Cardiac fibroblast (primary cell): ENCODE measurements at regions not wholly inside any gene's neighbourhood (a gene's known extent, or its start where the extent isn't known, plus 50 kb on each side); places are given as distances from the start of the nearest gene placed in this dataset.

Source experiments
- DNase-seq, 2 donors: peaks; one replicate each; pipeline versions ENCODE4 v3.0.0 to v3.0.0-alpha.2; 2010; ENCODE audit warnings: low read depth in 2 of 2
- H3K4me3 ChIP-seq, 2 donors: replicated peaks in 1 of 2; 1 replicate in 1 of 2; 2 replicates in 1 of 2; pipeline ENCODE4 v1.5.1; 2011; ENCODE audit warnings: low read depth in 2 of 2, low read length in 2 of 2, mild to moderate bottlenecking in 2 of 2, moderate library complexity in 1 of 2
- CTCF ChIP-seq: IDR thresholded peaks from one replicate; pipeline ENCODE4 v1.5.1; 2011; ENCODE audit warnings: low read depth, mild to moderate bottlenecking, low read length, inconsistent platforms

DNA sequence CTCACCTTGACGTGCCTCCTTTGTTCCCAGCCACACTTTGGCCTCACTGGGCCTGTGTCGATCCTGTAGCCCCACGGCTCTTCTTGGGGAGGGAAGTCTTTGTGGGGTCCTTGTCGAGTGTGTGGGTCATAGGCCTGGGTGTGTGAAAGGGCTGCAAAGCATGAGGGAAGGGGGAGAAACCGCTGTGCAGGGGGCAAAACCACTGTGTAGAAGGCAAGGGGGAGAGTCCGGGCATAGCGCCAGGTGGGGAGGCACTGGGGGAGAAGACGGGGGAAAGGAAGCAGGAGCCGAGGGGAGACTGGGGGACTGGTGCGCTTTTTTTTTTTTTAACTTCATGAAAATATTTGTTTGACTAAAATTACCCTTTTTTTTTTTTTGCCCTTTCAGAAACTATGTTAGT lies 65.1 kb upstream of the RASD2 start:
- no peak overlapping the region for H3K4me3 ChIP-seq
- TF ChIP-seq CTCF = no peak
- DNase-seq = no peak

DNA sequence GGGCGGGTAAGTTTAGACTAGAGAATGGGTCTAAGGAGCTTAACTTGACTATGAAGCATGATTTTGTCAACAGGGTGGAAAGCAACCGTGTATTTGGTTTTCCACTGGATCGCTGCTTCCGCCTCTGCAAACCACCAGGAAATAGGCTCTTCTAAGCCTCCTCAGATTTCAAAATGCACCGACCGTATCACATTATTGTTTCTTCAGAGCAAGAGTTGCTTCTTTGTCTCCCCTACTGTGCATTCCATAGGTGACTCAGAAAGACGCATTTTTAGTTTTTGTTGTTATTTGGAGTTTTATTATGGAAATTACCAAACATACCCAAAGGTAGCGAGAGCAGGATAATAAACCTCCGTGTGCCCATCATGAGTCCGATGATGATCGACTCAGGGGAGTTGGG lies 64.3 kb upstream of the RASD2 start:
- TF ChIP-seq CTCF = no peak
- no peak overlapping the region for H3K4me3 ChIP-seq
- no peak for DNase-seq

DNA sequence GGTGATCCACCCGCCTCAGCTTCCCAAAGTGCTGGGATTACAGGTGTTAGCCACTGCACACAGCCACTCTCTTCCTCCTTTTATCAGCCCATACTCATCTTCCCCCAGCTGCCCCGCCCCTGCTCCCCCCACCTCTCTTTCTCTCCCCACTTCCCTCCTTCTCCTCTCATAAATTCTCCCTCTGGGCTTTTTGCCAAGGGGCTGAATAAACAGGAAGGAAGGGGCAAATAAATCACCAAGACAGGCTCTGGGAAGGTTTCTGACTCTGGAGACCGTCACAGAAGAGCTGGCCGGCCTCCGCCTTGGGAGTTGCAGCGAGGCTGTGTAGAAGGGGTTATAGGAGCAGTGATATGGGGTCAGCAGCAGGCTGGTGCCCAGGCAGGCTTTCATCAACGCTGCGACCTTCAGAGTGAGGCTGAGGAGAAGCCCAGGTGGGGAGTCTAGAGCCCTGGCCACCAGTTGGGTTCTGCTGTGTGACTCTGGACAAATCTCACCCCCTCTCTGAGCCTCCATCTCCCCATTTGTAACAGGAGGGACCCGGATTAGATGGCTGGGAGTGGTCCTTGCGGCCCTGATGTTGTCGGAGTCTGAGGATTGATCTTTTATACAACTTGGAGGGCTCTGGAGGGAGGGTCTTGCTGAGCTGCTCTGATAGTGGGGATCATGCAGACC lies 62.6 kb upstream of the RASD2 start:
- H3K4me3 ChIP-seq = no peak overlapping the region
- peak; percentile 75 to 77 for DNase-seq
- no peak for TF ChIP-seq CTCF

GRCh38 chr22:35478633-35479107 lies 62.0 kb upstream of the RASD2 start:
- H3K4me3 ChIP-seq = no peak overlapping the region
- no peak for TF ChIP-seq CTCF
- DNase-seq = peak in 1 of 2 donors; percentile 25

GRCh38 chr22:35479359-35479758 lies 61.3 kb upstream of the RASD2 start:
- no peak for TF ChIP-seq CTCF
- H3K4me3 ChIP-seq = no peak overlapping the region
- DNase-seq = no peak

DNA sequence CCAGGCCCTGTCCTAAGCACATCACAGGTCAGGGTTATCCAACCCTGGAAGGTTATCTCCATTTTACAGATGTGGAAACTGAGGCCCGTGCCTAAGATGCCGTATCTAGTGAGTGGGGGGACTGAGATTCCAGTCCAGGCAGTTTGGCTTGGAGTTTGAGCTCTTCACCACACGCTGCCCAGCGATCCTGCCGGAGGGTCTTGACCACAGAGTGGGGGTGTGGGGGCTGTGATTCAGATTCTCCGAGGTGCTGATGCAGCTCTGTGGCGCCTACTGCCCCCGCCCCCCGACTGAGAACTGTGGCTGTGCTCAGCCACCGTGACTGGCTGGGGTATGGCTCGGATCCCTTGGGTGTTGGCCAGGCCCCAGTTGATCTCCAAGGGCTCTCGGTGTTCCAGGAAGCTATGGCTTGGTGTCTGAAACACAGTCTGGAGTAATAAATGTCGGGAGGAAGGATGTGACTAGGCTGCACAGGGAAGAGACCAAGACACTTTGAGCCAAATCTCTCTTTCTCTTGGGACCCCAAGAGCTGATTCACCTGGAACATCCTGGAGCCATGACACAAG lies 60.6 kb upstream of the RASD2 start:
- DNase-seq = peak in 1 of 2 donors; percentile 9
- no peak overlapping the region for H3K4me3 ChIP-seq
- no peak for TF ChIP-seq CTCF
